Esophagus (tissue), 2 donors: ENCODE measurements at regions not wholly inside any gene's neighbourhood (a gene's known extent, or its start where the extent isn't known, plus 50 kb on each side); places are given as distances from the start of the nearest gene placed in this dataset.
"Not testable (repeated sequence)": the region's sequence is repeated elsewhere in the genome, so short reads cannot be mapped to it uniquely, and the experiment has no call there.

Experiments used
- H3K27ac ChIP-seq, 2 donors: one replicate each; pipeline ENCODE4 v1.5.1; 2013; ENCODE audit warnings: low read depth in 2 of 2, mild to moderate bottlenecking in 2 of 2, inconsistent platforms in 1 of 2, low read length in 1 of 2, moderate library complexity in 1 of 2
- H3K27me3 ChIP-seq, 2 donors: one replicate each; pipeline ENCODE4 v1.6.1; 2013; ENCODE audit warnings: low read length in 2 of 2, control low read depth in 1 of 2, mild to moderate bottlenecking in 1 of 2; ENCODE audit not compliant: insufficient read depth in 2 of 2, control insufficient read depth in 1 of 2
- H3K36me3 ChIP-seq, 2 donors: one replicate each; pipeline ENCODE4 v1.6.1; 2013; ENCODE audit warnings: low read length in 1 of 2; ENCODE audit not compliant: control insufficient read depth in 2 of 2, insufficient read depth in 2 of 2
- H3K4me1 ChIP-seq, 2 donors: one replicate each; pipeline ENCODE4 v1.6.1; 2013; ENCODE audit warnings: low read length in 1 of 2; ENCODE audit not compliant: control insufficient read depth in 2 of 2, insufficient read depth in 2 of 2
- H3K4me3 ChIP-seq, 2 donors: one replicate each; pipeline ENCODE4 v1.5.1; 2013; ENCODE audit warnings: low read length in 2 of 2, mild to moderate bottlenecking in 2 of 2, low read depth in 1 of 2, moderate library complexity in 1 of 2
- H3K9me3 ChIP-seq, 2 donors: one replicate each; pipeline ENCODE4 v1.6.1; 2013; ENCODE audit warnings: mild to moderate bottlenecking in 2 of 2, low read depth in 1 of 2, low read length in 1 of 2, moderate library complexity in 1 of 2; ENCODE audit not compliant: control insufficient read depth in 2 of 2, insufficient read depth in 1 of 2
- WGBS, 2 donors: extraction: QIAGEN DNeasy Blood & Tissue Kit; methylation state at CpG; one replicate each; pipeline ENCODE4 v1.1.7; 2013; 5-methylcytosine and 5-hydroxymethylcytosine counted together
- donor health status: healthy with polysubstance abuse.
- donor health status: Bipolar disorder and iron deficiency.

- H3K27me3 ChIP-seq = no peaks in the 10 kb centered on the region
- no peak overlapping the region for H3K27ac ChIP-seq
- no peak overlapping the region for H3K4me3 ChIP-seq
- WGBS, 2 donors = 52 to 53% methylated on average over 2 of the region's 2 CpGs
- no peaks in the 10 kb centered on the region for H3K36me3 ChIP-seq
- peaks cover 6 to 10% of the 10 kb centered on the region in 2 donors for H3K9me3 ChIP-seq
- no peaks in the 10 kb centered on the region for H3K4me1 ChIP-seq
Observed at GRCh38 chr20:30601974-30602373, 655.5 kb upstream of the DEFB115 start.

- no peaks in the 10 kb centered on the region for H3K4me1 ChIP-seq
- 62 to 74% methylated on average over 3 of the region's 3 CpGs for WGBS, 2 donors
- H3K9me3 ChIP-seq = peaks cover 6 to 9% of the 10 kb centered on the region in 2 donors
- no peaks in the 10 kb centered on the region for H3K36me3 ChIP-seq
- H3K4me3 ChIP-seq = no peak overlapping the region
- H3K27ac ChIP-seq = no peak overlapping the region
- H3K27me3 ChIP-seq = no peaks in the 10 kb centered on the region
Observed at GRCh38 chr20:30602424-30602823, 655.0 kb upstream of the DEFB115 start.

GRCh38 chr20:30606990-30607389 is 650.5 kb upstream of the DEFB115 start:
- Histone ChIP-seq H3K4me3 (no peak overlapping the region), H3K27me3 (no peaks in the 10 kb centered on the region), H3K4me1 (no peaks in the 10 kb centered on the region), H3K9me3 (no peaks in the 10 kb centered on the region), H3K27ac (no peak overlapping the region), H3K36me3 (peaks cover 0 to 2% of the 10 kb centered on the region in 2 donors)
- 61 to 72% methylated on average over 4 of the region's 4 CpGs for WGBS, 2 donors

- Histone ChIP-seq H3K4me1 (no peaks in the 10 kb centered on the region), H3K36me3 (peaks cover 0 to 2% of the 10 kb centered on the region in 2 donors), H3K27me3 (no peaks in the 10 kb centered on the region), H3K9me3 (peaks cover 0 to 2% of the 10 kb centered on the region in 2 donors), H3K27ac (no peak overlapping the region), H3K4me3 (no peak overlapping the region)
- WGBS, 2 donors = 58 to 66% methylated on average over 9 of the region's 9 CpGs
Observed at GRCh38 chr20:30610029-30610693, 647.3 kb upstream of the DEFB115 start.

- H3K9me3 ChIP-seq = peaks cover 0 to 2% of the 10 kb centered on the region in 2 donors
- H3K27ac ChIP-seq = no peak overlapping the region
- 78 to 83% methylated on average over 4 of the region's 4 CpGs for WGBS, 2 donors
- no peaks in the 10 kb centered on the region for H3K4me1 ChIP-seq
- H3K36me3 ChIP-seq = peaks cover 0 to 2% of the 10 kb centered on the region in 2 donors
- H3K4me3 ChIP-seq = no peak overlapping the region
- no peaks in the 10 kb centered on the region for H3K27me3 ChIP-seq
Observed at GRCh38 chr20:30610751-30611150, 646.7 kb upstream of the DEFB115 start.

- H3K4me1 ChIP-seq = no peaks in the 10 kb centered on the region
- H3K27me3 ChIP-seq = no peaks in the 10 kb centered on the region
- WGBS, 2 donors = 71 to 73% methylated on average over 15 of the region's 15 CpGs
- peaks cover 0 to 2% of the 10 kb centered on the region in 2 donors for H3K36me3 ChIP-seq
- peaks cover 0 to 6% of the 10 kb centered on the region in 2 donors for H3K9me3 ChIP-seq
- H3K27ac ChIP-seq = no peak overlapping the region
- no peak overlapping the region for H3K4me3 ChIP-seq
Observed at GRCh38 chr20:30611239-30611984, 646.1 kb upstream of the DEFB115 start.

GRCh38 chr20:30612344-30612743 is 645.1 kb upstream of the DEFB115 start:
- Histone ChIP-seq H3K27me3 (no peaks in the 10 kb centered on the region), H3K36me3 (peaks cover 0 to 2% of the 10 kb centered on the region in 2 donors), H3K4me3 (no peak overlapping the region), H3K4me1 (no peaks in the 10 kb centered on the region), H3K27ac (no peak overlapping the region), H3K9me3 (peaks cover 0 to 15% of the 10 kb centered on the region in 2 donors)
- 90% methylated on average over 1 of the region's 1 CpG for whole genome bisulfite sequencing, 2 donors

GRCh38 chr20:30621346-30621745 is 636.1 kb upstream of the DEFB115 start:
- H3K9me3 ChIP-seq = peaks cover 2 to 16% of the 10 kb centered on the region in 2 donors
- H3K27ac ChIP-seq, H3K4me3 ChIP-seq, H3K4me1 ChIP-seq, H3K36me3 ChIP-seq, H3K27me3 ChIP-seq: not testable (repeated sequence)
- WGBS, 2 donors = 76 to 85% methylated on average over 4 of the region's 4 CpGs

- H3K36me3 ChIP-seq, H3K27me3 ChIP-seq, H3K4me3 ChIP-seq, H3K4me1 ChIP-seq, H3K27ac ChIP-seq, H3K9me3 ChIP-seq: not testable (repeated sequence)
- 78 to 81% methylated on average over 3 of the region's 3 CpGs for WGBS, 2 donors
Observed at GRCh38 chr20:30624310-30624709, 633.2 kb upstream of the DEFB115 start.

GRCh38 chr20:30629376-30629775 is 628.1 kb upstream of the DEFB115 start:
- H3K4me1 ChIP-seq = not testable (repeated sequence)
- WGBS, 2 donors = 61 to 71% methylated on average over 7 of the region's 7 CpGs

More at GRCh38 chr20:30629376-30629775, 628.1 kb upstream of the DEFB115 start:
- not testable (repeated sequence) for H3K36me3 ChIP-seq, H3K4me3 ChIP-seq, H3K27me3 ChIP-seq, H3K27ac ChIP-seq, H3K9me3 ChIP-seq
